ENCODE measurements at regions not wholly inside any gene's neighbourhood (a gene's known extent, or its start where the extent isn't known, plus 50 kb on each side); places are given as distances from the start of the nearest gene placed in this dataset.

- H3K4me3 ChIP-seq (ENCODE audit: low read depth, low read length), result no peak overlapping the region
- DNase-seq (ENCODE audit: low read depth), result no peak
- no peak for TF ChIP-seq CTCF (IDR thresholded peaks at IDR 0.05; ENCODE audit: insufficient read depth, low read depth, low read length)
- H3K27me3 ChIP-seq (ENCODE audit: control insufficient read depth, insufficient read depth, low read length), result no peaks in the 10 kb centered on the region
- POLR2A ChIA-PET, result no interaction called here
- CTCF ChIA-PET, result interaction anchor here (0.6 to 0.8 kb wide), 2 partner anchors 88 to 654 kb away, joined by 3 to 4 read pairs; no protein-coding TSS in a partner anchor
- no peaks in the 10 kb centered on the region for H3K36me3 ChIP-seq (ENCODE audit: control insufficient read depth, insufficient read depth, low read length)
Observed at GRCh38 chr3:24594161-24594560, 99.5 kb upstream of the THRB start.

GRCh38 chr3:24595796-24596195, 101.1 kb upstream of the THRB start:
- ChIA-PET POLR2A (no interaction called here), CTCF (interaction anchor here (0.6 to 0.7 kb wide), 2 partner anchors 14 to 333 kb away, joined by 3 read pairs; no protein-coding TSS in a partner anchor)
- Histone ChIP-seq H3K4me3 (ENCODE audit: low read depth, low read length) (no peak overlapping the region), H3K36me3 (ENCODE audit: control insufficient read depth, insufficient read depth, low read length) (no peaks in the 10 kb centered on the region), H3K27me3 (ENCODE audit: control insufficient read depth, insufficient read depth, low read length) (no peaks in the 10 kb centered on the region)
- no peak for TF ChIP-seq CTCF (IDR thresholded peaks at IDR 0.05; ENCODE audit: insufficient read depth, low read depth, low read length)
- no peak for DNase-seq (ENCODE audit: low read depth)

- Histone ChIP-seq H3K36me3 (ENCODE audit: control insufficient read depth, insufficient read depth, low read length) (no peaks in the 10 kb centered on the region), H3K27me3 (ENCODE audit: control insufficient read depth, insufficient read depth, low read length) (no peaks in the 10 kb centered on the region), H3K4me3 (ENCODE audit: low read depth, low read length) (no peak overlapping the region)
- TF ChIP-seq CTCF (IDR thresholded peaks at IDR 0.05; ENCODE audit: insufficient read depth, low read depth, low read length), result no peak
- no peak for DNase-seq (ENCODE audit: low read depth)
- POLR2A ChIA-PET, result no interaction called here
- CTCF ChIA-PET, result no interaction called here
Observed at GRCh38 chr3:24596626-24597025, 102.0 kb upstream of the THRB start.

GRCh38 chr3:24598695-24599470, 104.2 kb upstream of the THRB start:
- Histone ChIP-seq H3K27me3 (ENCODE audit: control insufficient read depth, insufficient read depth, low read length) (0 out of 2 replicates have a peak, but pooled peaks cover 1% of the 10 kb centered on the region), H3K4me3 (ENCODE audit: low read depth, low read length) (no peak overlapping the region), H3K36me3 (ENCODE audit: control insufficient read depth, insufficient read depth, low read length) (no peaks in the 10 kb centered on the region)
- TF ChIP-seq CTCF (IDR thresholded peaks at IDR 0.05; ENCODE audit: insufficient read depth, low read depth, low read length), result no peak
- ChIA-PET CTCF (interaction anchor here (1.0 kb wide), 1 partner anchor 10 kb away, joined by 3 read pairs; no protein-coding TSS in a partner anchor), POLR2A (no interaction called here)
- DNase-seq (ENCODE audit: low read depth), result no peak

GRCh38 chr3:24601066-24601939, 106.7 kb upstream of the THRB start:
- ChIA-PET CTCF (no interaction called here), POLR2A (no interaction called here)
- DNase-seq (ENCODE audit: low read depth), result no peak
- no peaks in the 10 kb centered on the region for H3K36me3 ChIP-seq (ENCODE audit: control insufficient read depth, insufficient read depth, low read length)
- no peak overlapping the region for H3K4me3 ChIP-seq (ENCODE audit: low read depth, low read length)
- no peak for TF ChIP-seq CTCF (IDR thresholded peaks at IDR 0.05; ENCODE audit: insufficient read depth, low read depth, low read length)
- 0 out of 2 replicates have a peak, but pooled peaks cover 1% of the 10 kb centered on the region for H3K27me3 ChIP-seq (ENCODE audit: control insufficient read depth, insufficient read depth, low read length)
